ENCODE measurements at regions not wholly inside any gene's neighbourhood (a gene's known extent, or its start where the extent isn't known, plus 50 kb on each side); places are given as distances from the start of the nearest gene placed in this dataset.

DNA sequence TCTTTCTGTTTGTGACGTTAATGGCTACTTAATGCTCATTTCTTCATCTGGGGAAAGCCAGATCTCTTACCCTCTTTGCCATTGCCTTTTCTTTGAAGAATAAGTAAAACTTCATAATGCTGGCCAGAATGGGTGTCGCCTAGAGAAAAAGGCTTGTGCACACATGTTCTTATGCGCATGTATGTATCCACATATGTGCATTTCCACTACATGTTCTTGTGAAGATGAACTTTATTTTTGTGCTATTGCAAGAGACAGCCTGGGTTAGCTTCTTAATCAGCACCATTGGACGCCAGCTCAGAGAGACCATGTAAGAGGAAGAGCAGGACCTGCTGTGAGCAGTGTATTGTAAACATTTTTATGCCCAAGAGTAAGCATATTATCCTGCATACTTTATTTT lies 178.7 kb downstream of the SPRY1 start:
- no peak for ATAC-seq

DNA sequence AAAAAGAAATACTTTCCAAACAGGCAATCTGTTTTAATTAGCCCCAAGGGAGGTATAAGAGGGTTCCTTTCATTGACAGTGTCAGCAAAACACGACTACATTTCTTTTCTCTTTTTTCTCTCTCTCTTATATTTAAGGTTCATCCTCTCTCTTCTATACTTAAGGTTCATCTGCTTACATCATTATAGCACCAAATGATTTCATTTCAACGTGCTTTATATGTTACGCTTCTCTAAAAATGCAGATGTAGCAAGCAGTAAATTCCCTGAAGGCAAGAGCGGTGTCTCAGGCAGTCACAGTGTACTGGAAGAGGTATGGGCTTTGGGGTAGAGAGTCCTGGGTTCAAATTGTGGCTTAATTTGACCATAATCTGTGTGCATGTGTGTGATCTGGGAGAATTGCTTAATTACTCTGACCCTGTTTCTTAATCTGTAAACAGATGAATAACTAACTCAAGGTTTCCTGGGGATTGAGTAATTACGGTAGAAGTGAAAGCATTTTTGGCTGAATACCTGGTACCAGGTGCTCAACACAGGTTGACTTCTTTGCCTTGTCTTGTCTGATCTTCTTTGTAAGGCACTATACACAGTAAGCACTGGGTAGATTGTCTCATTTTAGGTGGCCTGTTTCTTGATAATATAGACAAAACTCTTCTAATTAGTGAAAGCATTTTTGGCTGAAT lies 180.8 kb downstream of the SPRY1 start:
- ATAC-seq: no peak

DNA sequence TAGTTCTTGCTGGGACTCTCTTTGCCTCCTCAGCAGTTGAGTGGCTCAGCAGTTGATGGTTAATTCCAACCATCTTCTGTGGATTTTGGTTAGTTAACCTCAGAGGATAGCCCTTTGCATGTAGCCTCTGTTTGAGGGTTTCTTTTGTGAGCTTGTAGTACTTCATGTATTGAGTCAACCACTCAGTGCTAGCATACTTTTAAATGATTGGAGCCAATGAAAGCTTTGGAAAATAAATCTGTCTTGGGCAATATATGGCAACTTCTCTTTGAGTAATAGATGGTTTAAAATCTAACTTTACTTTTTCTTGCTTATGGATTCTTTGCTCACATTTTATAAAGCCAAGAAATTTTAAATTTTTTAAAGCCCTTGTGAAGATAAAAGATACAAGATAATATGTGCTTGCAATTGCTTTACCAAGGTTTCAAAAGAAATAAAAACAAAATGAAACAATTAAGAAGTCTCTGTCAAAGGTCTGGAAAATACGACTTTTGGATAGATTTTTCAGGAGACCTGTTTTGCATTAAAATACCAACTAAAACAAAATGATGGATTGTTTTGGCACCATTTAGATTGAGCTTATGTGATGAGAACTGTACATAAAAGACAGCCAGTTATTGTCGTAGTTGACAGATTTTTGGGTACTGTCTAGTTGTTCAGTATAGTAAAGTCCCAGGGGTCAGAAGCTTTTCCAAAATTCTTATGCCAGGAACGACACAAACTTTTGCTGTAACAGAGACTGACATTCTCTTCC lies 181.9 kb downstream of the SPRY1 start:
- no peak for ATAC-seq

DNA sequence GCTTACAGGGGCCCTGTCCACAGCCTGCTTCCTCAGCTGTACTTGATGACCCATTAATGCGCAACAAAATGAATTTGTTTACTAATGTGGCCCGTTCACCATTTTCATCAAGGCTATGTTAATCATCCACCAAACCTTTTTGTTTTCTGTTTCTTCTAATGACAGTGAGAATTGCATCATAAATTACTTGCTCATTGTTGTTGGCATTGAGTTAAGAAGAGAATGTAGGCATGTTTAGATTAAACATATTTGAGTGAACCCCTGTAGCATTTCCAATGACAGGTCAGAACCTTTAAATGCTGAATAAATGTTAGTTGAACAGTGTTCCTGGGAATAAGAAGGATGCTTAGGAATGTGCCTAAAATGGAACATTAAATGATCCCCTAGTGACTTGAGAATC lies 183.4 kb downstream of the SPRY1 start:
- ATAC-seq: no peak

DNA sequence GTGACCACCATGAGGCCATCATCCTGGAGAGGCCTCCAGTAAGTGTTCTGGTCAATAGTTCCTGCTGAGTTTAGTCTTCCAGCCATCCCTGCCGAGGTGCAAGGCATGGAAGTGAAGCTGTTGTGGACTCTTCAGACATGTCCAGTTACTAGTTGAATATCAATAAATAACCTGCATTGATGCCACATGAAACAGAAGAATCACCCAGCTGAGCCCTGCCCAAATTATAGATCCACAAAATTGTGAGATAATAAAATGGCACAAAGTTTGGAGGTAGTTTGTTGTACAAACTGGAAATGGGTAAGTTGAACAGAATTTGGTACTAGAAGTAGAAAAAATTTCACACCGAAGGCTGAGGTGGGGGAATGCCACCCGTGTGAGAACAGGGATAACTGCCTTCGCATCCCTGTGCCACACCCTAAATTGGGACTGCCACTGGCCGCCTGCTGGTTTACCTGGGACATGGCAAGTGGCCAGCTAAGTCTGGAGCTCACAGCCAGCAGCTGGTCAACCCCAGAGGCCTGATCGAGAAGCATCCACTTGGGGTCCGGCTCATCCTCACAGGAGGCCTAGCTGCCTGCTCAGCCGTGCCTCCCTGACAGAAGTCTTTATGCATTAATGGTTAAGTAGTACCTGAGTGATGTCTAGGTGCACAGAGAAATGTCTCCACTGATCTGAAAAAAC lies 184.5 kb downstream of the SPRY1 start:
- no peak for ATAC-seq

DNA sequence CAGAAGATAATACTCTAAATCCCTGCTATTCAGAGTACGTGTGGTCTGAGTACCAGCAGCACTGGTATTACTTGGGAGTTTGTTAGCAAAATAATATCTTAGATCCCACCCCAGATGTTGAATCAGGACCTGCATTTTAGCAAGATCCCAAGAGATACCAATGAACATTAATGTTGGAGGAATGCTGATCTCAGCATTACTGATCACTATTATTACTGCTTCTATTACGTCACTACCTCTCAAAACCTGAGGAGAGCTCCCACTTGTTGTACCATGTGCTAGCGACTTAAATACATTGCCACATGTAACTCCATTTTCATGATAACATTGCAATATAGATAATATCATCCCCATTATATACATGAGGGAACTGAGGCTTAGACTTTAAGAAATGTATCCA lies 185.2 kb downstream of the SPRY1 start:
- no peak for ATAC-seq

DNA sequence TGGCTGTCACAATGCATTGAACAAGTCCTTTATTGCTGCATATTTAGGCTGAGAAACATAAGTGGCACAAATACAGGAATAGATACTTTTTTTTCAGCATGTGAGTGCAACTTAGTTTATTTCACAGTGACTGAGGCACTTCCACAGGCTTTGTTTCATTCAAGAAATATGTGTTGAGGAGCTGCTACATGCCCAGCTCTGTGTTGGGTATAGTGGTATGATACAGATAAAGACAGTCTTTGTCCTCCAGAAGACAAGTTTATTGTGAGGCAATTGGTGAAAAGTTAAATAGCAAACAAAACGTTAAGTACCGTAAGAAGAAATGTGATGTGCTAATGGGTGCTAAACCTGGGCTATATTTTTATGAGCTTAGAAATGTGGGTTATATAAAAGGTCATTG lies 186.4 kb downstream of the SPRY1 start:
- ATAC-seq: no peak

DNA sequence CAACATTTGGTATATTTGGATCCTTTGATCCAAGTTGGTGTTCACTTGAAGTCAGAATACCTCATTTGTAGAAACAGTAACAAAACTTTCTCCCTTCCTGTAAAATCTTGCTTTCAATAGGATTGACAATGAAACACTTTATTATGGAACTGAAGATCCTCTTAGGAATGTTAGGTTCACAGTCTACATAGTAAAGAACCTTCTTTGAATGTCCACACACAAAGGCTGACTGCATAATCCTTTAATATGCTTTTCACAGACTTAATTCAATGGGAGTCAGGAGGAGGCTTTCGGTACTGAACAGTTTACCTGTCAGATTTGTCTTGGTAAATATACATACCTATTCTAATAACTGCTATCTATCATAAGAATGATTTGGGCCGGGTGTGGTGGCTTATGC lies 188.5 kb downstream of the SPRY1 start:
- ATAC-seq: no peak

DNA sequence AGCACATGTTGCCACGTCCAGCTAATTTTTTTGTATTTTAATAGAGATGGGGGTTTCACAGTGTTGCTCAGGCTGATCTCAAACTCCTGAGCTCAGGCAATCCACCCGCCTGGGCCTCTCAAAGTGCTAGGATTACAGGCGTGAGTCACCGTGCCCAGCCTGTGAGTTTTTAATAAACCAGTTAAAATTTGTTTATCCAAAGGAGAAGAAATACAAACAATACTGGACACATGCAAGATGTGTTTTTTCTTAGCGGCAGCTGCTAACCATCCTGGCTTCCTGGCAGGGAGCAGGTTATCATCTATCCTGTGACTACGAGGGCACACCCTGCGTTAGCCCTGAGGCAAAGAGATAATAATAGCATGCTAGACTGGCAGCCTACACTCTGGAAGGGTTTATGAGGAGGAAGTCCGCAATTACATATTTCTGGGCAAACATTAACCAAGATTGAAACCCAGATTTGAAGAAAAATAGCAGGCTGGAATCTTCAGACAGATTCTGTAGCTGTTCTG lies 191.4 kb downstream of the SPRY1 start:
- ATAC-seq: no peak

DNA sequence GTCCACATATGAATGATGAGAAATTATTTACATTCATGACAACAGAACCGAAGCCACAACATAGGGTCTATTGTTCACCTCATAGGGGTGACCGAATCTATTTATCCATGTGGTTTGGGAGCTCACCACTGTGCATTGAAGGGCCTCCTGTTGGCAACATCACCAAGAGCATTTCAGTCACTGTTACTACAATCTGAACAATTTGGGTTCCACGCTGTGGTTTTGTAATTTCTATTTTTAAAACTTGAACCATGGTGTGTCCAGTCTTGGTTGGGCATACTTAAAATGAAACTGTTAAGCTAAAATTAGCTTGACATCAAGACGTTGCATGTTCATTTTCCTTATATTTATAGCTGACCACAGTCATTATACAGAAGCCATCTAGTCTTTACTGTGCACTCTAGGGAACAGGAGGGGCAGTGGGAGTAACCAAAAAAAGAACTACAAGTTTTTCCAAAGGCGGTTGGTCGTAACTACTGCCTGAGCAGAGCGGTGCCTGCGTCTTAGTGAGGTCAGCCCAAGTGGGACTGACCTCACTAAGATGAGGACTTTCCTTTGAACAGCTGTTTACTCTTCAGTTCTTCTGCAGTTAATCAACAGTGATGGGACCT lies 192.1 kb downstream of the SPRY1 start:
- peak in 1 of 2 donors; percentile 13 for ATAC-seq

DNA sequence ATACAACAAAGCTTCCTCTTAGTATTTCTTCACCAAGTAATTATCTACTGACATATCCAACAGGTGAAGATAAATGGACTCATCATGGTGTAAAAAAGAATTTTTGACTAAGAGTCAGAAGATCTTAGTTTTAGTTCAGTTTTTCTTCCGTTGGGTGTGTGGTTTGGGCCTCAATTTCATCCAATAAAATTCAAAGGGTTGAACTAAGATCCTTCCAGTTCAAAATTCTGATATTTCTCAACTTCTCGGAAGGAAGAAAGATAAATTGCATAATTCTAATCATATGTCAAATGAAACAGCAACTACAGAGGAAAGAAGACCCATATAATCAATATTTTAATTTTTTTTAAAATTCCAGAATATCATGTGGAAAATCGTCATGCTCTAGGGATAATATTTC lies 192.7 kb downstream of the SPRY1 start:
- ATAC-seq: no peak

DNA sequence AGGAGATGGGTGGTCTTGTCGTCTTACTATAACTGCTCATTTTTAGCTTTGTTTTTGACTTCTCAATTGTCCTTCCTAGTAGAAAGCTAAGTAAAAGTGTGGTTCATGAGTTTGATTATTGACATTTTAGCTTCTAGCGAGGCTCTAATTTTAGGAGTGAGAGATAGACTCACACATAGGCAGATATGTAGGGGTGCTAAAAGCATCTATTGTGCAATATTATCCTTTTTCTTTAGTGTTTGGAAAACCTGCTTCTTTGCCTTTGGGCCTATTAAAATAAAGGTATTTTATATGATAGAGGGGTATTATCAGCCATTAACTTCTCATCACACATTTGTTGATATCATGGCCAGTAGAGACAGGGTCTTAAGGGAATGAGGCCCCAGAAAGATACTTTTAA lies 195.3 kb downstream of the SPRY1 start:
- ATAC-seq: no peak

DNA sequence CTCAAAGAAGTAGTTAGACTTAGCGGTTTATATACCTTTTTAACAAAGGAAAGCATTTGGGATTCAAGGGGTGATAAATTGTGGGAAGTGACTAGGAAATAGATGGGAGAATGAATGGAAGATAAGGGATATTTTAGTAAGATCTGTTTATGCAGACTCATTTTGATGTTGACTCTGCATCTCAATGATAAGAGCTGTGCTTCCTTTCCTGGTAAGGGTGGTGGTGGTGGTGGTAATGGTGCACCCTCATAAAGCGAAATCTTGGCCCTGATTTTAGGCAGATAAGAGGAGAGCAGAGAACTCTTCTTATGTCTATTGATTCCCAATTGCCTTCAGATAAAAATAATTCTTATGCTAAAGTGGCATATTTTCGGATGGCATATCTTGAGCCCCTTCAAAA lies 197.1 kb downstream of the SPRY1 start:
- ATAC-seq: no peak

DNA sequence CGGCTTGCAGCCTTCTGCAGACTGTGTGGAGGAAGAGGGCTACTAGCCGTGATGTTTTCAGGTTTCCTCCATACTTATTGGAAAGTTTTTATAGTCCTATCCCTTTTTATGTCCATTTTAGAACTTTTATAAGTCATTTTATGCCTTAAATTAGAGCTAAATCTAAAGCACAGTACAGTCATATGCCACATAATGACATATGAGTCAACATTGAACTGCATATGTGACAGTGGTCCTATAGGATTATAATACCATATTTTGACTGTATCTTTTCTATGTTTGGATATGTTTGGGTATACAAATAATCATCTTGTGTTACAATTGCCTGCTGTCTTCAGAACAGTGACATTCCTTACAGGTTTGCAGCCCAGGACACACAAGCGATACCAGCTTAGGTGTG lies 200.2 kb downstream of the SPRY1 start:
- no peak for ATAC-seq

DNA sequence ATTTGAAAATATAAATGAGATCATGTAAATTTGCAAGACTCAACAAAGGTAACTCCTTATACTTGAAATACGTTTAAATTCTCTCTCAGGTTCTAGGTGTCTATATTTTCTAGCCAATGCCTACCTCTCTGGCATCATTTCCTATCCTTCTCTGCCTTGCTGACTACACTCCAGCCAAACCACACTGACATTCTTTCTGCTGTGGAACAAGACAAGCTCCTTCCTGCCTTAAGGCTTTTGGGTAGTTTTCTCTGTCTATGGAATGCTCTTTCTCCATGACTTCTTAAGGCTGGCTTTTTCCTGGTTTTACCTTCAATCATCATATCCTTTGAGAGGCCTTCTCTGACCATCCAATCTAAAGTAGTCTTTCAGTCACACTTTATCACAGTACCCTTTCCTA lies 201.0 kb downstream of the SPRY1 start:
- no peak for ATAC-seq

DNA sequence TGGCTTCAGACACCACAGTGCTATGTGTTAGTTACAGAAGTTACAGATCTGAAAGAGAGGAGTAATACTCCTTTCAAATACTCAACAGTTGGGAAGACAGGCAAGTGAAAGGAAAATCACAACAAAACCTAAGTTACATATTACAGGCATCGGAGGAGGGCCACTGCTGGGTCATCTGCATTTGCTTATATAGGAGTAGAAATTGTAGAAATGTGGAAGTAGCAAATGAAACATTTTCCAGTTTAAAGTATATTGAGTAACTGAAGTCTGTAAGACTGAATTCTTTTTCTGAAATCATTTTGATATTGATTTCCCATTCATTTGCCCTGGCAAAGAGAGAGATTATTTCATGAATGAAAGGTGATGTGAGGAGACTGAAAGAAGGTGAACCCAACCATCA lies 201.7 kb downstream of the SPRY1 start:
- no peak for ATAC-seq

DNA sequence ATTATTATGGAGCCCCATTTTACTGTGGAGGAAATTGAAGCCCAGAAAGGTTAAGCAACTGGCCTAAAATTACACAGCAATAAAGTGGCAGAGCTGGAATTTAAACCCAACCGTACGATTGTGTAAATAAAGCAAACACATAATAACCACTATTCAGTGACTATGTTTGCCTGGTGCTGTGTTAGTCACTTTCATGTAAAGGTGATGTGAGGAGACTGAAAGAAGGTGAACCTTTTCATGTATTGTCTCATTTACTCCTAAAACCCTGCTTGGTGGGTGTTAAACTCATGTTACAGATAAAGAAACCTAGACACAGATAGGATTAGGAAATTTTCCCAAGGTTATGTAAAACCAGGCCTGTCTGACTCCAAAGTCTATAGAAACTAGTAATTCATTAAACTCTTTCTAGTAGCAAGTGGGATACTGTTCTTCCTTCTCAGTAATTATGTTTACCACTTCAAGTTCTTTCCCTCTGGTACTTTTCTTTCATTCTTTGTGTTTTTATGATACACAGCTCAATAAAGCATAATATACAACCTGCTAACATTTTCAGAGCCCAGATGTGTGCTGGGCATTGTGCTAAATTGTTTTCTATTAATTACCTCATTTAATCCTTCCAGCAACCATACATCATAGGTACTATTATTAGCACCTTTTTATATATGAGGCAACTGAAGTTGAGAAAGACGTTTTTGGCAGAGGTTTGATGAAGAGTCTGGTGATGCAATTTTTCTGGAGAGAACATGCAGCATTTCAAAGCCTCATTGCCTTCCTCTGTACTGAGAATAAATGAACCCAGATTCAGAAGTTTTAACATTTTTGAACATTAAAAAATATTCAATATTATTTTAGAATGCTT lies 202.7 kb downstream of the SPRY1 start:
- ATAC-seq: no peak

DNA sequence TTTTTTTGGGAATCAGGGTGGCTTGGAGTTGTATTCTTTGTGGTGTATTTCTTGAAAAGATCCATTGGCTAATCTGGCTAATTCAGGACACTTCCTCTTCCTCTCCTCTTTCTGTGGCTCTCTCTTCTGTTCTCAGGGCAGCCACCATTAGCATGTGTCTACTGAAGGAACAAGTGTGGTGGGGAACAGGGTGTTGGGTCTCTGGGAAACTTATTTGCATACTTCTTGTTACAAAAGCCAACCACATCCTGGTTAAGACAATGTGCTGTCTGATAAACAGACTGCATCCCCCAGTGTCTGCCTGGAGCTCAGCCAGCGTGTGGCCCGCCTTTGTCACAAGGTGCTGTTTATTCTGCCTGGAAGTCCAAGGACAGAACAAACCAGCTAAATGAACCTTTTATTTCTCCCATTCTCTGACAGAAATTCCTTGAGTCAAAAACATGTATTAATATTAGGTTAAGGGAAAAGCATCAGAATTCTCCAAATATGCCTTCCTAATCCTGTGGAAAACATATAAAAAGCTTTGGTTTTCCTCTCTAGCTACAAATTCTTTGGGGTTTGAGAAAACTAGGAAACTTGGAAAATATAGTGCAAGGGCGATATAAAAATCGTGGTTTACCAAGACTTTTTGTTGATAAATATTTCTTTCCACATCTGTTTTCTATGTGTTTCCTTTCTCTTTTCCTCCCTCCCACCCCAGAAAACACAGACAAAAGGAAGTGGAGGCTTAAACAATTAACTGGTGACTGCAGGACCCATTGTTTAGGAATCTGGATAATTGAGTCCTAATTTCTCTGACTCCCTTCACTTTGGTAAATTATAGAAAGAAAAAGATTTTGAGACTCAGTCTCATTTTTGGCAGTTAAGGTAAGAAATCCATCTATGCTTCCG lies 203.6 kb downstream of the SPRY1 start:
- ATAC-seq: peak; percentile 17 to 38

DNA sequence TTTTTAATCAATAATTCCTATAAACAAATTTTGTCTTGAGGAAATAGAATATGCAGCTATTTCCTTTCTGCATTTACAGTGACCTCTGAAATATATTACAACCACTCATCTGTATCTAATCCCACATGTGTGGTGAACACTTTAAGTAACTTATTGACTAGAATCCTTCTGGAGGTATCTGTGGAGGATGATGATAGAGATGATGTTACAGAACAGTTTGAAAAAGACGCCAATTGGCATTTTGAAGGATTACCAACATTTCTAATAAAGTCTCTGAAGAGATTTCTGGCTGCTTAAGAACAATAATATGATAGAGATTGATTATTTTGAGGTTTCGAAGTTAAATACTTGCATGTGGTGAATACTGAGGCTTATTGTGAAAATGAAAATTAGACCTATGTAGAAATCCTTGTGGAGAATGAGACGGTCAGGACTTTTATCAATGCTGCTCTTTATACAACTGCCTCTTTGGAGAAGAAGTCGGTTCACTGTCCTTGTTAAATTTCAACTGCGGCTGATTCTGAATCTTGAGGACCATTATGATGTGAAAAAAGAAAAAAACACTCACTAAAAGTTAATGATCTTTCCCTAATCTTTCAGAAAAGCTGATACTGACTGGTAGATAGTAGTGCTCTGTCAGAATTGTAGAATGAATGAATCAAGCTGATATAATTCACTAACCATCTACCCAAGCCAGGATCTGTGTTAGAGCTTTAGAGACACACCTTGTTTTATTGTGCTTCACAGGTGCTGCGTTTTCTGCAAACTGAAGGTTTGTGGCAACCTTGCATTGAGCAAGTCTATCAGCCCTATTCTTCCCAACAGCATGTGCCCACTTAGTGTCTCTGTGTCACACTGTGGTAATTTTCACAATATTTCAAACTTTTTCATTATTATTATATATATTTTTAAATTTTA lies 204.7 kb downstream of the SPRY1 start:
- no peak for ATAC-seq

DNA sequence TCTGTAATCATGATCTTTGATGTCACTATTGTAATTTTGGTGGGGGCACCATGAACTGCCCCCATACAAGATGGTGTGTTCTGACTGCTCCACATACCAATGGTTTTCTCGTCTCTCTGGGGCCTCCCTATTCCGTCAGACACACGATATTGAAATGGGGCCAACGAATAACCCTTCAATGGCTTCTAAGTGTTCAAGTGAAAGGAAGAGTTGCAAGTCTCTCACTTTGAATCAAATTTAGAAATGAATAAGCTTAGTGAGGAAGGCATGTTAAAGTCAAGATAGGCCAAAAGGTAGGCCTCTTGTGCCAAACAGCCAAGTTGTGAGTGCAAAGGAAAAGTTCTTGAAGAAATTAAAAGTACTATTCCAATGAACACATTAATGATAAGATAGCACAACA lies 205.4 kb downstream of the SPRY1 start:
- no peak for ATAC-seq

Data from activated CD4-positive, CD25-positive, alpha-beta regulatory T cell treated with anti-CD3 and anti-CD28 coated beads, Interleukin-2, amount 50 U/mL, for 24 hours (primary cell).